HCT116 (cell line): ENCODE measurements at regions not wholly inside any gene's neighbourhood (a gene's known extent, or its start where the extent isn't known, plus 50 kb on each side); places are given as distances from the start of the nearest gene placed in this dataset.

Source experiments
- ATAC-seq: fragments of 200-7000 bp; cut with Tn5 transposase; 2 replicates; pipeline ENCODE4 v1.9.1; 2020; ENCODE audit warnings: mild to moderate bottlenecking, moderate library complexity
- BruUV-seq: library from RNA; stranded (reverse); fragments of 400-500 nt; replicated peaks from 2 replicates; lab custom pipeline; 2021; lab: Mats Ljungman, UMichigan
- CTCF ChIA-PET: fragments of 300-600 bp; sonication (Branson Sonifier 250); formaldehyde crosslinking; loops from one replicate; lab custom pipeline; 2021; ENCODE audit warnings: antibody characterized with exemption; lab: Charles Lee
- POLR2A ChIA-PET: fragments of 300-600, 350-600 bp; sonication (Branson Sonifier 250); formaldehyde crosslinking; loops from one replicate; lab custom pipeline; 2021; ENCODE audit warnings: antibody characterized with exemption; lab: Charles Lee
- RAD21 ChIA-PET, 2 experiments: fragments of 300-600 bp; sonication (Branson Sonifier 250); formaldehyde crosslinking; loops; one replicate each; lab custom pipeline; 2023; ENCODE audit warnings: low total read pairs in 2 of 2; ENCODE audit not compliant: uncharacterized antibody in 2 of 2, unreplicated experiment in 2 of 2, low non-redundant PET in 1 of 2; lab: Charles Lee
- DNase-seq: peaks from one replicate; pipeline ENCODE4 v3.0.0-alpha.2; 2010; ENCODE audit warnings: low read depth, low spot score
- H2AFZ ChIP-seq: fragments of 200-600 bp; shearing (Covaris generic), sonication (generic); 2 replicates; pipeline ENCODE4 v1.6.1; 2017; ENCODE audit warnings: low read depth, mixed run types, mixed read lengths, antibody characterized with exemption, low read length; ENCODE audit not compliant: poor library complexity, severe bottlenecking
- H3K27ac ChIP-seq: 2 replicates; pipeline ENCODE4 v1.5.1; 2012; ENCODE audit warnings: low read depth, low read length
- H3K27me3 ChIP-seq: fragments of 200-600 bp; sonication (generic); 2 replicates; pipeline ENCODE4 v1.6.1; 2016; ENCODE audit warnings: mixed run types, low read length, mixed read lengths; ENCODE audit not compliant: insufficient read depth
- H3K36me3 ChIP-seq, 2 experiments: fragments of 200-500 bp in 1 of 2; fragments of 200-600 bp in 1 of 2; sonication (Bioruptor generic) in 1 of 2; sonication (generic) in 1 of 2; 2 replicates each; pipeline versions ENCODE4 v1.5.1 to v1.6.1; 2014 to 2016; ENCODE audit warnings: low read length in 2 of 2, inconsistent platforms in 1 of 2, mixed read lengths in 1 of 2, mixed run types in 1 of 2; ENCODE audit not compliant: insufficient read depth in 2 of 2, control insufficient read depth in 1 of 2
- H3K4me1 ChIP-seq, 2 experiments: fragments of 200-600 bp in 1 of 2; sonication (generic) in 1 of 2; 2 replicates each; pipeline versions ENCODE4 v1.5.1 to v1.6.1; 2012 to 2017; ENCODE audit warnings: low read length in 2 of 2, inconsistent platforms in 1 of 2, mild to moderate bottlenecking in 1 of 2, mixed read lengths in 1 of 2, mixed run types in 1 of 2, moderate library complexity in 1 of 2; ENCODE audit not compliant: insufficient read depth in 2 of 2, control insufficient read depth in 1 of 2
- H3K4me2 ChIP-seq: fragments of 200-600 bp; sonication (generic); 2 replicates; pipeline ENCODE4 v1.6.1; 2017; ENCODE audit warnings: mixed run types, low read length, mixed read lengths
- H3K4me3 ChIP-seq, 2 experiments: fragments of 200-600 bp in 1 of 2; sonication (generic) in 1 of 2; replicated peaks in 1 of 2; 2 replicates each; pipeline ENCODE4 v1.5.1; 2011 to 2016; ENCODE audit warnings: low read length in 2 of 2, control low read depth in 1 of 2, low read depth in 1 of 2, mild to moderate bottlenecking in 1 of 2, mixed read lengths in 1 of 2, mixed run types in 1 of 2
- H3K79me2 ChIP-seq: fragments of 200-600 bp; sonication (generic); 2 replicates; pipeline ENCODE4 v1.6.1; 2017; ENCODE audit warnings: mild to moderate bottlenecking, mixed run types, low read length, moderate library complexity, mixed read lengths; ENCODE audit not compliant: insufficient read depth
- H3K9ac ChIP-seq: fragments of 200-600 bp; sonication (generic); 2 replicates; pipeline ENCODE4 v1.6.1; 2016; ENCODE audit warnings: low read length, mixed read lengths
- H3K9me2 ChIP-seq: fragments of 200-600 bp; sonication (generic), shearing (Covaris generic); 2 replicates; pipeline ENCODE4 v1.6.1; 2017; ENCODE audit warnings: mixed run types, mild to moderate bottlenecking, moderate library complexity; ENCODE audit not compliant: insufficient read depth
- H3K9me3 ChIP-seq, 2 experiments: fragments of 200-500 bp in 1 of 2; fragments of 200-600 bp in 1 of 2; sonication (Bioruptor generic) in 1 of 2; sonication (generic) in 1 of 2; 2 replicates each; pipeline ENCODE4 v1.6.1; 2014 to 2017; ENCODE audit warnings: low read length in 2 of 2, mixed read lengths in 2 of 2, inconsistent platforms in 1 of 2, low read depth in 1 of 2, mild to moderate bottlenecking in 1 of 2, mixed run types in 1 of 2, moderate library complexity in 1 of 2; ENCODE audit not compliant: control insufficient read depth in 1 of 2, insufficient read depth in 1 of 2
- H4K20me1 ChIP-seq: fragments of 200-600 bp; sonication (generic), shearing (Covaris generic); 2 replicates; pipeline ENCODE4 v1.6.1; 2017; ENCODE audit warnings: mixed run types, mild to moderate bottlenecking, moderate library complexity; ENCODE audit not compliant: insufficient read depth
- CBX3 ChIP-seq: IDR thresholded peaks from 2 replicates; pipeline ENCODE4 v1.6.1; 2012; ENCODE audit warnings: low read depth
- CEBPB ChIP-seq: IDR thresholded peaks from 2 replicates; pipeline ENCODE4 v1.6.1; 2012; ENCODE audit warnings: low read depth
- EGR1 ChIP-seq: IDR thresholded peaks from 2 replicates; pipeline ENCODE4 v1.6.1; 2012; ENCODE audit warnings: low read depth
- ELF1 ChIP-seq: IDR thresholded peaks from 2 replicates; pipeline ENCODE4 v1.6.1; 2012; ENCODE audit warnings: low read depth, borderline replicate concordance
- EZH2 ChIP-seq: fragments of 200-600 bp; sonication (generic); IDR thresholded peaks from 2 replicates; pipeline ENCODE4 v1.6.1; 2017; ENCODE audit warnings: antibody characterized with exemption, mixed run types
- FOSL1 ChIP-seq: IDR thresholded peaks from 2 replicates; pipeline ENCODE4 v1.6.1; 2012; ENCODE audit warnings: low read depth
- JUND ChIP-seq: IDR thresholded peaks from 2 replicates; pipeline ENCODE4 v1.6.1; 2012
- POLR2A ChIP-seq: IDR thresholded peaks from 2 replicates; pipeline ENCODE4 v1.7.0; 2011; ENCODE audit warnings: borderline replicate concordance; ENCODE audit not compliant: insufficient read depth, insufficient read length; ENCODE audit errors: extremely low read depth
- RAD21 ChIP-seq: IDR thresholded peaks from 2 replicates; pipeline ENCODE4 v1.6.1; 2012; ENCODE audit warnings: low read depth, mild to moderate bottlenecking
- SIN3A ChIP-seq: IDR thresholded peaks from 2 replicates; pipeline ENCODE4 v1.6.1; 2012; ENCODE audit warnings: low read depth
- SP1 ChIP-seq: IDR thresholded peaks from 2 replicates; pipeline ENCODE4 v1.6.1; 2012; ENCODE audit warnings: low read depth
- TCF7L2 ChIP-seq: IDR thresholded peaks from 2 replicates; pipeline ENCODE4 v1.7.0; 2011; ENCODE audit warnings: borderline replicate concordance, inconsistent platforms; ENCODE audit not compliant: insufficient read depth, insufficient read length; ENCODE audit errors: extremely low read depth
- ZFX ChIP-seq: fragments of 450-650 bp; IDR thresholded peaks from 2 replicates; pipeline ENCODE4 v1.6.1; 2017
- ZNF274 ChIP-seq: fragments of 200-500 bp; sonication (Bioruptor generic); IDR thresholded peaks from 2 replicates; pipeline ENCODE4 v1.6.1; 2014; ENCODE audit warnings: mild to moderate bottlenecking, low read depth, low read length, inconsistent platforms
- intact Hi-C: fragments of 100-400 bp; cut with micrococcal nuclease; formaldehyde crosslinking; loops from 2 replicates; pipeline ENCODE4 v1.10.0; 2022
- TF ChIP-seq, protein P1 (sequence below): IDR thresholded peaks from 2 replicates; pipeline ENCODE4 v1.6.1; 2012
- TF ChIP-seq, protein P2 (sequence below), 3 experiments: fragments of 200-600 bp in 1 of 3; sonication (generic) in 1 of 3; IDR thresholded peaks in 2 of 3; conservative IDR thresholded peaks in 1 of 3; 2 replicates each; pipeline ENCODE4 v1.5.1; 2012 to 2017; ENCODE audit warnings: low read depth in 2 of 3, low read length in 2 of 3, antibody characterized with exemption in 1 of 3, borderline replicate concordance in 1 of 3, control low read depth in 1 of 3, mild to moderate bottlenecking in 1 of 3, mixed read lengths in 1 of 3, mixed run types in 1 of 3, moderate library complexity in 1 of 3; ENCODE audit not compliant: insufficient read depth in 1 of 3

DNA sequence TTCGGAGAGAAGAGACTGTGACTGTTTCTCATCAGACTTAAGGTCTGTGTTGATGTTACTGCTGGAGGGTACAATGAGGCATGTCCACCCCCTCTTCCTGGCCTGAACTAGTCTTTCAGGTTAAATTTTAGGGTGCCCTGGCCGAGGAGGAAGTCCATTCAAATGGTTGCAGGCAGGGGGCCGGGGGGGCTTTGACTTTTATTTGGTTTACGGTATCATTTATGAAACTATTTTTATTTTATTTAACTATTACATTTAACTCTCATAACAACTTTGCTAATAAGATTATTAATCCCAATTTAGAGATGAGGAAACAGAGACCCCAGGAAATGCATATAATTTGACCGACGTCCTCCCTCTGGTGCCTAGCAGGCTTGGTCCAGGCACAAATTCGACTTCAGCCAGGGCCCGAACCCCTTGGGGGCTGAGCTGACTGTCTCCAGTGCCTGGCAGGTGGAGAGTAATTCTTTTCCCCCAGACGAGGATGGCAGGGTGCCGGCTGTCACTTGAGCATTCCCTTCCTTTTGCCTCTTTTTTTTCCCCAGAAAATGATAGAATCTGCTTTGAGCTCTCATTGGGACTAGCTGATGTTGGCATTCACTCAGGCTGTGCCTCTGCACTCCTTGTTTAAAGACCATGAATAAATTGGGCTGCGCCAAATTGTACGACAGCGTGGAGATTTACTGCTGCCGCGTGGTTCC, 255.3 kb upstream of the SALL3 start:
- TF ChIP-seq, protein P1, sequence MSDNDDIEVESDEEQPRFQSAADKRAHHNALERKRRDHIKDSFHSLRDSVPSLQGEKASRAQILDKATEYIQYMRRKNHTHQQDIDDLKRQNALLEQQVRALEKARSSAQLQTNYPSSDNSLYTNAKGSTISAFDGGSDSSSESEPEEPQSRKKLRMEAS: no peak
- TF ChIP-seq JUND (no peak), SP1 (no peak), TCF7L2 (no peak), ZNF274 (no peak), EZH2 (no peak), POLR2A (no peak), ZFX (no peak), ELF1 (no peak), EGR1 (no peak), CEBPB (no peak), SIN3A (no peak), CBX3 (no peak), RAD21 (no peak), FOSL1 (no peak)
- TF ChIP-seq, protein P2, sequence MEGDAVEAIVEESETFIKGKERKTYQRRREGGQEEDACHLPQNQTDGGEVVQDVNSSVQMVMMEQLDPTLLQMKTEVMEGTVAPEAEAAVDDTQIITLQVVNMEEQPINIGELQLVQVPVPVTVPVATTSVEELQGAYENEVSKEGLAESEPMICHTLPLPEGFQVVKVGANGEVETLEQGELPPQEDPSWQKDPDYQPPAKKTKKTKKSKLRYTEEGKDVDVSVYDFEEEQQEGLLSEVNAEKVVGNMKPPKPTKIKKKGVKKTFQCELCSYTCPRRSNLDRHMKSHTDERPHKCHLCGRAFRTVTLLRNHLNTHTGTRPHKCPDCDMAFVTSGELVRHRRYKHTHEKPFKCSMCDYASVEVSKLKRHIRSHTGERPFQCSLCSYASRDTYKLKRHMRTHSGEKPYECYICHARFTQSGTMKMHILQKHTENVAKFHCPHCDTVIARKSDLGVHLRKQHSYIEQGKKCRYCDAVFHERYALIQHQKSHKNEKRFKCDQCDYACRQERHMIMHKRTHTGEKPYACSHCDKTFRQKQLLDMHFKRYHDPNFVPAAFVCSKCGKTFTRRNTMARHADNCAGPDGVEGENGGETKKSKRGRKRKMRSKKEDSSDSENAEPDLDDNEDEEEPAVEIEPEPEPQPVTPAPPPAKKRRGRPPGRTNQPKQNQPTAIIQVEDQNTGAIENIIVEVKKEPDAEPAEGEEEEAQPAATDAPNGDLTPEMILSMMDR (IDR thresholded peaks at IDR 0.05 in 2 of 3, conservative IDR thresholded peaks at IDR 0.05 in 1 of 3; ENCODE audit: borderline replicate concordance in 1 of 3, insufficient read depth in 1 of 3, low read depth in 2 of 3, low read length in 2 of 3): no peak
- H4K20me1 ChIP-seq: no peaks in the 10 kb centered on the region
- no peak overlapping the region for H2AFZ ChIP-seq
- peaks cover 20% of the 10 kb centered on the region for H3K27me3 ChIP-seq
- no peaks in the 10 kb centered on the region for H3K36me3 ChIP-seq
- no peak overlapping the region for H3K9ac ChIP-seq
- no peak overlapping the region for H3K4me2 ChIP-seq
- H3K9me2 ChIP-seq: no peaks in the 10 kb centered on the region
- DNase-seq (no peak), ATAC-seq (no peak)
- intact Hi-C loops: no loop called here
- no peaks in the 10 kb centered on the region for H3K9me3 ChIP-seq
- H3K79me2 ChIP-seq: no peaks in the 10 kb centered on the region
- no peak overlapping the region for H3K4me3 ChIP-seq
- POLR2A ChIA-PET: no interaction called here
- BruUV-seq: no TSS peak
- RAD21 ChIA-PET: no interaction called here
- no peak overlapping the region for H3K27ac ChIP-seq
- H3K4me1 ChIP-seq: no peaks in the 10 kb centered on the region
- CTCF ChIA-PET: no interaction called here
